ENCODE measurements at regions not wholly inside any gene's neighbourhood (a gene's known extent, or its start where the extent isn't known, plus 50 kb on each side); places are given as distances from the start of the nearest gene placed in this dataset.

GRCh38 chr20:6384956-6385486, 262.2 kb upstream of the FERMT1 start:
- no peak for TF ChIP-seq CTCF (IDR thresholded peaks at IDR 0.05; ENCODE audit: insufficient read depth, low read depth, low read length)
- no peak for TF ChIP-seq EZH2 (IDR thresholded peaks at IDR 0.05; ENCODE audit: insufficient read depth, low read length)

Measured in astrocyte (in vitro differentiated cells and primary cell).